ENCODE measurements at regions not wholly inside any gene's neighbourhood (a gene's known extent, or its start where the extent isn't known, plus 50 kb on each side); places are given as distances from the start of the nearest gene placed in this dataset.

- DNase-seq: no peak
Measured at GRCh38 chr16:8260140-8260539, 330.2 kb downstream of the TMEM114 start.

DNA sequence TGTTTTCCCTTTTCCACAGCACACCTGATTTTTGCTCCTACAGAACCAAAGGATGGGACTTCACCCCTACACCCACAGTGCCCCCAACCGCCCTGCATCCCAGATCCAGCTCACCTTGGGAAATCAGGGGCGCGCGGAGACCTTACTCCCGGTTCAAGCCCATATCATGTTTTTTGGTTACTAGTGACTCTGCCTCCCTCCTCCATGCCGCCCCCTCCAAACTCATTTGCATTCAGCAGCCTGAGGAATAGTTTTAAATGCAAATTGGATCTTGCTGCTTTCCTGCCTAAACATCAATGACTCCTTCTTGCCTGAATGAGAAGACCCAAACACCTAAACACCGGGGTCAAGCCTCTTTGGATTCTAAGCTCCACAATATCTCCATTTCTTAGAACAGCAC, 331.8 kb downstream of the TMEM114 start:
- no peak for DNase-seq

DNA sequence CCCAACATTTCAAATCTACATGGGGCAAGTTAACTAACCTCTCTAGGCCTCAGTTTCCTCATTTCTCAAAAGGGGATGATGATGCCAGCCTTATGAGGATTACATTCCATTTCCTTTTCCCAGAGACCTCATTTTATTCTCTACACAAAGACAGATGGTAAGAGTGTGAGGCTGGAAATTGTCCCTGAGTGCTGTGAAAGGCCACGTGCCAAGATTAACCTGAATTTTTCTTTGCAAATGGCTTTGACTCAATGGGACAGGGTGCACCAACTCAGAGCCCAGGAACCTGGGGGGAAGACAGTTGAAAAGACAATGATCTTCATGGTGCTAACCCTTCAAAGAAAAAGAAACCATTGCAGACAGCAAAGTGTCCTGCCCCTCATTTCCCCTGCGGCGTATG, 332.8 kb downstream of the TMEM114 start:
- no peak for DNase-seq

DNA sequence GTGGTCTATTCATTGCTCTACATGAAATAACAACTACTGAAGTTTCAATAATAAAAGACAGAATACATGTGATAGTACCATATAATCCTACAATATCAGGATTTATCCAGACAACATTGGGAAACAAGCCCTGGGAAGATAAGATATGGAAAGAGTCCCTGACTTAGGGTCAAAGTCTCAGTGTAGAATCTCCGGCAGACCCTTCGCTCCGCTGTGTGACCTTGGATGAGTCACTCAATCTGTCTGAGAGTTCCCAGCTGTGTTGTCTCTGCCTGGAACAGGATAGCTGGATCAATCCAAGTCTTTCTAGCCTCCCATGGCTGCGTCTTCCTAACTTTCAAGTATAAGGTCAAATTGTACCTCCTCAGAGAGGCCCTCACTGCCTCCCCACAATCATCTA, 335.9 kb downstream of the TMEM114 start:
- no peak for DNase-seq

GRCh38 chr16:8253718-8254117, 336.6 kb downstream of the TMEM114 start:
- no peak for DNase-seq

GRCh38 chr16:8251727-8252126, 338.6 kb downstream of the TMEM114 start:
- DNase-seq: no peak

DNA sequence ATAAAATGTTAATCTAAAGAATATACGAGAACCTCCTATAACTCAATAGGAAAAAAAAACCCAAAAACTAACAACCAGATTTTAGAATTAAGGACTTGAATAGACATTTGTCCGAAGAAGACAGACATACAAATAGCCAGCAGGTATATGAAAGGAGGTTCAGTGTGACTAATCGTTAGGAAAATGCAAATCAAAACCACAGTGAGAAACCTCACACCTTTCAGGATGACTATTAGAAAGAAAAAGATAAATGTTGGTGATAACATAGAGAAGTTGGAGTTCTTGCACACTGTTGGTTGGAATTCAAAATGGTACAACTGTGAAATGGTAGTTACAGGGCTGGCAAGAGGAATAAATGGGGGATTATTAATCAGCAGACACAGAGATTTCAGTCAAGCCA, 339.0 kb downstream of the TMEM114 start:
- peak; percentile 47 for DNase-seq

DNA sequence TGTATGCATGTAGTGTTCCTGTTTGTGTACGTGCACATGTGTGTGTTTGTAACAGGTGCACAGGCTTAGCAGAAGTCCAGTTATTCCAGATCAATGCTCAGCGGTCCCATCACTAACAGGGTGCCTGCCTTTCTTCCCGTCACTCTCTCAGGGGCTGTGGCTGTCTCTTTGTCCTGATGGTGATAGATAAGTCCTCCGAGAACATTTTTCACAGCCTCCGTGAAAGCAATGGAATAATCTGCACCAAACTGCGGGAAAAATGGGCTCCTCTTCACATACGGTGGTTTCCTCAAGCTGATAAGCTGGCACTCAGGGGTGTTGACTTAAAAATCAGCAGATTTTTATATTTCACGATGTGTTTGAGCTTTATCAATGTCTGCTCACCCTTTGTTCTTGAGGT, 342.3 kb downstream of the TMEM114 start:
- DNase-seq: no peak

GRCh38 chr16:8243981-8244380, 346.3 kb downstream of the TMEM114 start:
- no peak for DNase-seq

DNA sequence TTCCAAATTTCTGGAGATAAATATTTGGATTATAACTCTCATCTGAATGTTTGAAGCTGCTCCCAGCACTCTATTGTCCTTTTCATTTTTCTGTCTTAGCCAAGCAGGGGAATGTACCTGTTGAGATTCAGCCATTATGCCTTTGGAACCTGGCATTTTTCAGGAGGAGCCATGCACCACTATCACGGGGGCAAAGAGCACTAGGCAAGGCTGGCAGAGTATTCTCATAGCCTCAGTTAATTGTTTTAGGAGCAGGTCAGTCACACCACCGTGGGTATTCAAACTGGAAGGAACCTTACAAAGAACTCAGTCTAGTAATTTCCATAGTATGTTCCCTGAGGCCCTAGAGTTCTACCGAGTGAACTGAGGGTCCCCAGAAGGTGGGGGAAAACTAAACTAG, 348.9 kb downstream of the TMEM114 start:
- DNase-seq: no peak

- no peak for DNase-seq
Measured at GRCh38 chr16:8239443-8239842, 350.9 kb downstream of the TMEM114 start.

- no peak for DNase-seq
Measured at GRCh38 chr16:8237452-8237851, 352.9 kb downstream of the TMEM114 start.

DNA sequence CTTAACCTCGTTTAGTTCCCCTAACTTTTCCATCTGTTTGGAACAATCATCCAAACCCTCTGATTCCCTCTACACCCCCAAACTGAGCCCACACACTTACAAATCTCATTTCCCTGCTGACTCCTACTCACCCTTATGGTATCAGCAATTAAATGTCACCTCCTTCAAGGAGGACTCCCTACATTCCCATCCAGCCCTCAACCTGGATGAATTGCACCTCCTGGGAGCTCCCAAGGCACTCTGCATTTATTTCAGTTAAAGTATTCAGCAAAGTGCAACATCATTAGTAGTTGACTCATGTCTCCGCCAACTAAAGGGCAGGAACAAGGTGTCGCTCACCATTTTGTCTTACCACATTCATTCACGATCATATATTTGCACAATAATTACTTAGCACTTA, 353.5 kb downstream of the TMEM114 start:
- DNase-seq: no peak

- no peak for DNase-seq
Measured at GRCh38 chr16:8230497-8230896, 359.8 kb downstream of the TMEM114 start.

GRCh38 chr16:8229011-8229520, 361.2 kb downstream of the TMEM114 start:
- no peak for DNase-seq

GRCh38 chr16:8217201-8217600, 373.1 kb downstream of the TMEM114 start:
- no peak for DNase-seq

- no peak for DNase-seq
Measured at GRCh38 chr16:8204769-8205168, 385.5 kb downstream of the TMEM114 start.

GRCh38 chr16:8204096-8204495, 386.2 kb downstream of the TMEM114 start:
- DNase-seq: no peak

GRCh38 chr16:8203101-8203500, 387.2 kb downstream of the TMEM114 start:
- DNase-seq: no peak

GRCh38 chr16:8200839-8201238, 389.5 kb downstream of the TMEM114 start:
- no peak for DNase-seq

GRCh38 chr16:8199390-8199789, 390.9 kb downstream of the TMEM114 start:
- no peak for DNase-seq

DNA sequence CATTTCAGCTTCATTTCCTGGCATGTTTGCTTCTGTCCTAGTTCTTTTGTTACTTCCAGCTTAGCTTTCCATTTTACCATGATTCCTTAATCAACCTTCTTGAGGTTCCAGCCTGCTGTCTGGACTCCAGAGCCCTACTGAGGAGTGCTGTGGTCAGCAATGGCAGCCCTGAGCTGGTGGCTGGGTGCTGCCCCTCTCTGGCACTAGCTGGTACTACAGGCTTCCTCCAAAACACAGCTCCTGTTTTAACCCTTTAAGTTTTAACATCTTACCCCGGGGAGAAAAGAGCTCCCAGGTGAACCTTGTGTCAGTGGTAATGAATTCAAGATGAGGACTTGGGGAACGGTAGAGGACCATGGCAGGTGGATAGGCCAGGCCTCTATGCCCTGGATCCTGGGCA, 395.5 kb downstream of the TMEM114 start:
- DNase-seq: no peak

DNA sequence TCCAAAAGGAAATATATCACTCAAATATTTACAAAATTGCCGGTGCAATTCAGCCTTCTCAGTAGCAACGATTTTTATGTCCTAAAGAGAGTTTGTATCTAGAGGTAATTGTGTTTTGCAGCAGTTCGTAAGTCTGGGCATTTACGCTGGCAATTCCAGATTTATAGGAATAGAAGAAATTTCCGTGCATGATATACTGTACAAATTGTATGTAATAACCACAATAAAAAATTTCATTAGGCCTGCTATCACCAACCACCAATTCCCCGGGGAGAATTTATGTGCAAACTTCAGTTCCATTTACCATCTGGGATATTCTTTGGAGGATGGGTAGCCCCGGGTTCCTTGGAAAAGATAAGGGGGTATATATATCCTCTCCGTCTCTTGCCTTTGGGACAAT, 401.5 kb downstream of the TMEM114 start:
- DNase-seq: no peak

- DNase-seq: no peak
Measured at GRCh38 chr16:8187782-8188372, 402.4 kb downstream of the TMEM114 start.

DNA sequence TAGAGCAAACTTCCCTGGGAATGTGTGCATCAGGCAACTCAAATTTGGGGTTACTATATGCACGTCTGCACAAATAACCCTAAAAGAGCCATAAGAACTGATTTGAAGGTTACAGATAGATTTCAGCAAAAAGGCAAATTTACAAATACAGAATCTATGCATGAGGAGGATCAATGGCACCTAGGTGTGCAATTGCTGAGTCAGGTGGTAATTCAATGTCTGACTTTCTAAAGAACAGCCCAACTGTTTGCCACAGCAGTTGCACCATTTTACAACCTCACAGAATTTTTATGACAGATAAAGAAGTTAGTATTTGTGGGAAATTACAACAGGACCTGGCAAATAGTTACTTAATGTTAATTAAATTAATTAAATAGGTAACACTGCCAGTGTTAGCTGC, 405.5 kb downstream of the TMEM114 start:
- DNase-seq: no peak

Measured in activated CD4-positive, alpha-beta T cell treated with anti-CD3 and anti-CD28 coated beads, Interleukin-10, Interleukin-2, amounts not matched to agents 100 ng/mL and 50 ng/mL, durations not matched to agents 16 hours and 8 hours (primary cell).